ENCODE measurements at regions not wholly inside any gene's neighbourhood (a gene's known extent, or its start where the extent isn't known, plus 50 kb on each side); places are given as distances from the start of the nearest gene placed in this dataset.

DNA sequence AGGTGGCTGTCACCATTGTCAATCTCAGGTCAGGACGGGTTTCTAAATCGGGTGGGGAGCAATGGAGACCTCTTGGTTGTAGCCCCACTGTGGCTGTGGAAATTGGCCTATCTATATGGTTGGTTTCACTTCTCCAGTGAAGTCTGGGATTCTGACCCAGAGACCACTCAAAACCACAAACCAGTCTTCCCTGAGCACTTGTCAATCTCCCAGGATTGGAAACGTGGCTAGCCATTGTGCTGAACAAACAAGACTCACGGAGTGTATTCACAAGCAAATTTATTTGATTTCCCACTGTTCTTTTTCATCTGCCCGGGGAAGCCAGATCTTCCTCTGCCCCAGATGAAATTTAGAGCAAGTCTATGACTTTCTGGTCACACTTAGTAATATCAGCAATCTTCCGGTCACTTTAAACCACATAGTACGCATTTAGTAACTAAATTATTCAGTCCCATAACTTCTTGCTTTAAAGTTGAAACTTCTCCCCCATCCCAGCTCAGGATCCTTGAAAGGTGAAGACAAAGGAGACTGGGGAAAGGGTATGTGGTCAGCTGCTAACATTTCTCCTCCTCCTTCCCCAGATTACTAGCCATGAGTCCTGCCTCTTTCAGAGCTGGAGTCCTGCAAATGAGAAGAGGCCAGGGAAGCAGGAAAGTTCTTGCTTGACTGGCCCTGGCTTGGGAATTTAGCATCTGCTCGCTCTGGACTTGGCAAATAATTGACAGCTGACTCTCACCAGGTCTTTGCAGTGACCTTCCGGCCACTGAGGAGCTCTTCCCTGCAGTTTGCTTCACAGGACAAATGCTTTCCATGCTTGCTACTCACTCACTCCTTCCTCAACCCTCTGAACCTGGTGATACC, 123.2 kb upstream of the MAX start:
- H3K9me3 ChIP-seq (ENCODE audit: insufficient read depth, low read length): no peaks in the 10 kb centered on the region
- H2AFZ ChIP-seq (ENCODE audit: low read depth, low read length, severe bottlenecking): no peak overlapping the region
- no peak overlapping the region for H3K4me3 ChIP-seq (ENCODE audit: insufficient read depth, low read length, poor library complexity, severe bottlenecking)
- H3K79me2 ChIP-seq (ENCODE audit: insufficient read depth, low read length): no peaks in the 10 kb centered on the region
- no peak overlapping the region for H3K27ac ChIP-seq (ENCODE audit: low read depth, low read length)
- TF ChIP-seq, protein P1, sequence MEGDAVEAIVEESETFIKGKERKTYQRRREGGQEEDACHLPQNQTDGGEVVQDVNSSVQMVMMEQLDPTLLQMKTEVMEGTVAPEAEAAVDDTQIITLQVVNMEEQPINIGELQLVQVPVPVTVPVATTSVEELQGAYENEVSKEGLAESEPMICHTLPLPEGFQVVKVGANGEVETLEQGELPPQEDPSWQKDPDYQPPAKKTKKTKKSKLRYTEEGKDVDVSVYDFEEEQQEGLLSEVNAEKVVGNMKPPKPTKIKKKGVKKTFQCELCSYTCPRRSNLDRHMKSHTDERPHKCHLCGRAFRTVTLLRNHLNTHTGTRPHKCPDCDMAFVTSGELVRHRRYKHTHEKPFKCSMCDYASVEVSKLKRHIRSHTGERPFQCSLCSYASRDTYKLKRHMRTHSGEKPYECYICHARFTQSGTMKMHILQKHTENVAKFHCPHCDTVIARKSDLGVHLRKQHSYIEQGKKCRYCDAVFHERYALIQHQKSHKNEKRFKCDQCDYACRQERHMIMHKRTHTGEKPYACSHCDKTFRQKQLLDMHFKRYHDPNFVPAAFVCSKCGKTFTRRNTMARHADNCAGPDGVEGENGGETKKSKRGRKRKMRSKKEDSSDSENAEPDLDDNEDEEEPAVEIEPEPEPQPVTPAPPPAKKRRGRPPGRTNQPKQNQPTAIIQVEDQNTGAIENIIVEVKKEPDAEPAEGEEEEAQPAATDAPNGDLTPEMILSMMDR (IDR thresholded peaks at IDR 0.05; ENCODE audit: insufficient read depth, low read length, poor library complexity, severe bottlenecking): no peak
- no peak for TF ChIP-seq EZH2phosphoT487 (conservative IDR thresholded peaks at IDR 0.05; ENCODE audit: low read length)
- no peak overlapping the region for H3K9ac ChIP-seq (ENCODE audit: low read length)
- H3K27me3 ChIP-seq (ENCODE audit: low read length): no peaks in the 10 kb centered on the region
- no peaks in the 10 kb centered on the region for H3F3A ChIP-seq (ENCODE audit: insufficient read depth)
- no peaks in the 10 kb centered on the region for H3K9me2 ChIP-seq (replicated peaks; ENCODE audit: insufficient read depth, low read length)
- H3K4me2 ChIP-seq (ENCODE audit: low read depth, low read length, poor library complexity, severe bottlenecking): no peak overlapping the region
- H4K20me1 ChIP-seq (ENCODE audit: low read depth, low read length): no peaks in the 10 kb centered on the region
- H3K36me3 ChIP-seq (ENCODE audit: low read length): no peaks in the 10 kb centered on the region

DNA sequence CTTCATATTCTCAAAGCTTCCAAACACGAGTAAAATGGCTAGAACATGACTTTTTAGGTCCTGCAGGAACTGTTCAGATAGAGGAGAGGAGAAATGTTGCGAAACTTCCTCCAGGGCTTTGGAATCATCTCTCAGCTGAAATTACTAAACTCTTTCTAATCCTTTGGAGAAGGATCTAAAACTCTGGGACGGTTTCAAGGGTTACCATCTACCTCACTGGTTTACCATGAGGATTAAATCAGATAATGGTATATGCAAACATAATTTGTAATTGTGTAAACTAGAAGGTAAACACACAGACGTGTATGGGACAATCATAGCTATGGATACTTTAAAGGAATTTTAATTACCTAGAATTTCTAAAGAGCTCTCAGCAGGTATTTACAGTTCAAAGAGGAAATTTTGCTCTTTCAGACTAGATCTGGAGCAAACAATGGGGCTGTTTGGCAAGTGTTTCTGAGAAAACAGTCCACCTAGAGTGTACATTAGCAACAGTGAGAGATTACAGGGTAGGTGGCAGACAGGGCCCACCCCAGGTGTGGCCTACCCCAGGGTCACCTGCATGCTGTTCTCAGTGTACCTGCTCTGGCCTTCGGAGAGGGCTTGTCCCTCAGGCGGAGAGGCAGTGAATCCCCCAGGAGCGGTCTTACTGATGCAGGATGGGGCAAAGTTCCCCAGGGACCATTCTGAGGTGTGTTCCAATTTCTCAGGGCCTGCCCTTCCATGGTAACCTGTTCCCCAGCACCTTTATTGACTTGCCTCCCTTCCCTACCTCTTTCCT, 124.7 kb upstream of the MAX start:
- no peaks in the 10 kb centered on the region for H3K36me3 ChIP-seq (ENCODE audit: low read length)
- H3K27me3 ChIP-seq (ENCODE audit: low read length): no peaks in the 10 kb centered on the region
- no peak overlapping the region for H3K9ac ChIP-seq (ENCODE audit: low read length)
- TF ChIP-seq, protein P1 (IDR thresholded peaks at IDR 0.05; ENCODE audit: insufficient read depth, low read length, poor library complexity, severe bottlenecking): no peak
- no peak for TF ChIP-seq EZH2phosphoT487 (conservative IDR thresholded peaks at IDR 0.05; ENCODE audit: low read length)
- H3K4me3 ChIP-seq (ENCODE audit: insufficient read depth, low read length, poor library complexity, severe bottlenecking): no peak overlapping the region
- H2AFZ ChIP-seq (ENCODE audit: low read depth, low read length, severe bottlenecking): no peak overlapping the region
- H3F3A ChIP-seq (ENCODE audit: insufficient read depth): no peaks in the 10 kb centered on the region
- H3K27ac ChIP-seq (ENCODE audit: low read depth, low read length): no peak overlapping the region
- H3K4me2 ChIP-seq (ENCODE audit: low read depth, low read length, poor library complexity, severe bottlenecking): no peak overlapping the region
- H3K9me2 ChIP-seq (replicated peaks; ENCODE audit: insufficient read depth, low read length): no peaks in the 10 kb centered on the region
- H3K9me3 ChIP-seq (ENCODE audit: insufficient read depth, low read length): no peaks in the 10 kb centered on the region
- H3K79me2 ChIP-seq (ENCODE audit: insufficient read depth, low read length): no peaks in the 10 kb centered on the region
- no peaks in the 10 kb centered on the region for H4K20me1 ChIP-seq (ENCODE audit: low read depth, low read length)

DNA sequence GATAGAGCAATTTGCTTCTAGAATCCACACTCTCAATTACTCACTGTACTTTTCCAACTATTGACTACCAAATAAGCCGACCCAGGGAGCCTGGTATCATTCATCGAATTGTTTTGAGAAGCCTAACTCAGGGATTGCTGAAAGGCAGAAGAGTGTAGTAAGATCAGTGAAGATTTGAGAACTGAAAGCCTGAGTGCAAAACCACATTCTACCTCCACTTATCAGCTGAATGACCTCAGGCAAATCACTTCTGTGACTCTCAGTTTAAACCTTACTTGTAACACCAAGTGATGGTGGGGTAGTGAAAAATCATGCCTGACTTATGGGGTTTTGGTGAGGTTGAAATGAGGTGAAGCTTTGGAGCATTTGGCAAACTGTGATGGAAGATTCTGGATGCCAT, 126.1 kb upstream of the MAX start:
- Histone ChIP-seq H3K4me2 (ENCODE audit: low read depth, low read length, poor library complexity, severe bottlenecking) (peak overlapping the region; percentile 37), H3K27me3 (ENCODE audit: low read length) (no peaks in the 10 kb centered on the region), H3K9ac (ENCODE audit: low read length) (no peak overlapping the region), H3K27ac (ENCODE audit: low read depth, low read length) (no peak overlapping the region), H3K79me2 (ENCODE audit: insufficient read depth, low read length) (no peaks in the 10 kb centered on the region), H2AFZ (ENCODE audit: low read depth, low read length, severe bottlenecking) (no peak overlapping the region), H3K9me2 (replicated peaks; ENCODE audit: insufficient read depth, low read length) (no peaks in the 10 kb centered on the region), H3F3A (ENCODE audit: insufficient read depth) (no peaks in the 10 kb centered on the region), H3K36me3 (ENCODE audit: low read length) (no peaks in the 10 kb centered on the region), H3K4me3 (ENCODE audit: insufficient read depth, low read length, poor library complexity, severe bottlenecking) (no peak overlapping the region), H4K20me1 (ENCODE audit: low read depth, low read length) (no peaks in the 10 kb centered on the region), H3K9me3 (ENCODE audit: insufficient read depth, low read length) (no peaks in the 10 kb centered on the region)
- no peak for TF ChIP-seq EZH2phosphoT487 (conservative IDR thresholded peaks at IDR 0.05; ENCODE audit: low read length)
- TF ChIP-seq, protein P1 (IDR thresholded peaks at IDR 0.05; ENCODE audit: insufficient read depth, low read length, poor library complexity, severe bottlenecking): no peak

Measured in SU-DHL-6 (cell line).